Liver (tissue), 8 donors: ENCODE measurements at regions not wholly inside any gene's neighbourhood (a gene's known extent, or its start where the extent isn't known, plus 50 kb on each side); places are given as distances from the start of the nearest gene placed in this dataset.

Experiments
- DNase-seq: peaks from one replicate; pipeline ENCODE4 v3.0.0-alpha.2; 2017; ENCODE audit warnings: low spot score
- H3K27ac ChIP-seq, 2 donors: one replicate each; pipeline ENCODE4 v1.7.0; 2013; ENCODE audit warnings: inconsistent platforms in 2 of 2, low read length in 2 of 2, control low read depth in 1 of 2, low read depth in 1 of 2, mild to moderate bottlenecking in 1 of 2
- H3K27me3 ChIP-seq, 4 donors: one replicate each; pipeline versions ENCODE4 v1.6.1 to v1.7.0; 2013; ENCODE audit warnings: low read length in 3 of 4, inconsistent platforms in 1 of 4, mild to moderate bottlenecking in 1 of 4, moderate library complexity in 1 of 4; ENCODE audit not compliant: control insufficient read depth in 4 of 4, insufficient read depth in 4 of 4
- H3K36me3 ChIP-seq, 4 donors: one replicate each; pipeline versions ENCODE4 v1.6.1 to v1.7.0; 2013; ENCODE audit warnings: low read length in 3 of 4, mild to moderate bottlenecking in 3 of 4, low read depth in 1 of 4, moderate library complexity in 1 of 4; ENCODE audit not compliant: control insufficient read depth in 4 of 4, insufficient read depth in 3 of 4
- H3K4me1 ChIP-seq, 4 donors: one replicate each; pipeline versions ENCODE4 v1.6.1 to v1.7.0; 2013; ENCODE audit warnings: low read length in 3 of 4, mild to moderate bottlenecking in 3 of 4, moderate library complexity in 1 of 4; ENCODE audit not compliant: control insufficient read depth in 4 of 4, insufficient read depth in 4 of 4
- H3K4me3 ChIP-seq, 3 donors: one replicate each; pipeline versions ENCODE4 v1.6.1 to v1.7.0; 2013; ENCODE audit warnings: low read length in 3 of 3, control low read depth in 1 of 3, low read depth in 1 of 3, mild to moderate bottlenecking in 1 of 3
- H3K9ac ChIP-seq, 2 donors: one replicate each; pipeline ENCODE4 v1.7.0; 2013; ENCODE audit warnings: low read length in 2 of 2, mild to moderate bottlenecking in 2 of 2, moderate library complexity in 2 of 2, control low read depth in 1 of 2, low read depth in 1 of 2
- H3K9me3 ChIP-seq, 4 donors: one replicate each; pipeline versions ENCODE4 v1.6.1 to v1.7.0; 2013; ENCODE audit warnings: low read length in 3 of 4; ENCODE audit not compliant: control insufficient read depth in 4 of 4
- ATF3 ChIP-seq: IDR thresholded peaks from 2 replicates; pipeline ENCODE4 v1.6.1; 2016; ENCODE audit warnings: antibody characterized with exemption
- CTCF ChIP-seq: fragments of 150-350 bp; IDR thresholded peaks from 2 replicates; pipeline ENCODE4 v1.5.1; 2017; ENCODE audit warnings: improper control_type of control experiment, low read depth, low read length; ENCODE audit not compliant: missing input control
- EGR1 ChIP-seq, 2 donors: IDR thresholded peaks; 2 replicates each; pipeline ENCODE4 v1.6.1; 2016 to 2018; ENCODE audit warnings: antibody characterized with exemption in 2 of 2, low read depth in 2 of 2
- FOXA1 ChIP-seq: IDR thresholded peaks from 2 replicates; pipeline ENCODE4 v1.6.1; 2016; ENCODE audit warnings: antibody characterized with exemption
- GABPA ChIP-seq, 2 donors: IDR thresholded peaks in 1 of 2; conservative IDR thresholded peaks in 1 of 2; 2 replicates each; pipeline ENCODE4 v1.6.1; 2016; ENCODE audit warnings: antibody characterized with exemption in 2 of 2, mild to moderate bottlenecking in 1 of 2, moderate library complexity in 1 of 2
- HNF4A ChIP-seq, 2 donors: conservative IDR thresholded peaks; 2 replicates each; pipeline ENCODE4 v1.6.1; 2016; ENCODE audit warnings: antibody characterized with exemption in 2 of 2, mild to moderate bottlenecking in 2 of 2
- HNF4G ChIP-seq: IDR thresholded peaks from 2 replicates; pipeline ENCODE4 v1.6.1; 2016; ENCODE audit warnings: antibody characterized with exemption
- RAD21 ChIP-seq, 2 donors: IDR thresholded peaks; 2 replicates each; pipeline ENCODE4 v1.6.1; 2016; ENCODE audit warnings: antibody characterized with exemption in 2 of 2, mild to moderate bottlenecking in 2 of 2
- RXRA ChIP-seq, 2 donors: IDR thresholded peaks; 2 replicates each; pipeline ENCODE4 v1.6.1; 2017 to 2018; ENCODE audit warnings: antibody characterized with exemption in 2 of 2, mild to moderate bottlenecking in 1 of 2
- SP1 ChIP-seq: IDR thresholded peaks from 2 replicates; pipeline ENCODE4 v1.6.1; 2018; ENCODE audit warnings: antibody characterized with exemption, mild to moderate bottlenecking
- TAF1 ChIP-seq: conservative IDR thresholded peaks from 2 replicates; pipeline ENCODE4 v1.6.1; 2016; ENCODE audit warnings: antibody characterized with exemption, mild to moderate bottlenecking
- YY1 ChIP-seq: IDR thresholded peaks from 2 replicates; pipeline ENCODE4 v1.6.1; 2016; ENCODE audit warnings: antibody characterized with exemption, mild to moderate bottlenecking
- WGBS: extraction: QIAGEN DNeasy Blood & Tissue Kit; methylation state at CpG from one replicate; pipeline ENCODE4 v1.1.7; 2013; 5-methylcytosine and 5-hydroxymethylcytosine counted together
- TF ChIP-seq, protein P1 (sequence below): IDR thresholded peaks from 2 replicates; pipeline ENCODE4 v1.6.1; 2016; ENCODE audit warnings: antibody characterized with exemption
- TF ChIP-seq, protein P2 (sequence below): IDR thresholded peaks from 2 replicates; pipeline ENCODE4 v1.6.1; 2016; ENCODE audit warnings: antibody characterized with exemption
- TF ChIP-seq, protein P3 (sequence below): IDR thresholded peaks from 2 replicates; pipeline ENCODE4 v1.6.1; 2016; ENCODE audit warnings: antibody characterized with exemption, mild to moderate bottlenecking
- donor health status: healthy.
- donor health status: healthy.
- donor health status: healthy.
- donor health status: healthy.
- donor health status: healthy.

DNA sequence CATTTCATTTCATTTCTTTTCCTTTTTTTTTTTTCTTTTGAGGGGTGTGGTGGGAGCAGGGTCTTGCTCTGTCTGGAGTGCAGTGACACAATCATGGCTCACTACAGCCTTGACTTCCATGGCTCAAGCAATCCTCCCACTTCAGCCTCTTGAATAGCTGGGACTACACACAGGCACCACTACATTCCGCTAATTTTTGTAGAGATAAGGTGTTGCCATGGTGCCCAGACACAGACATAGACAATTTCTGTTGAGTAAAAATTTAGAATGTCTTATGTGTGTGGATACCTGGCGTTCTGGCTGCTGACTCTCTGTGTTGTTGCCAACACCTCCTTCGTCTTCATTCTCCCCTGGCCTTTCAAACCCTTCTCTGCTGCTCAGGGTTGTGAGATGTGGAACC is 54.0 kb upstream of the PRSS58 start:
- Histone ChIP-seq H3K36me3 (no peaks in the 10 kb centered on the region), H3K9ac (no peak overlapping the region), H3K9me3 (no peaks in the 10 kb centered on the region), H3K4me3 (no peak overlapping the region), H3K4me1 (no peaks in the 10 kb centered on the region), H3K27ac (no peak overlapping the region), H3K27me3 (peaks cover 0 to 16% (median 2%) of the 10 kb centered on the region in 4 donors)
- DNase-seq, result no peak
- 68% methylated on average over 3 of the region's 3 CpGs for WGBS
- TF ChIP-seq SP1 (no peak), TAF1 (no peak), YY1 (no peak), RXRA (IDR thresholded peaks at IDR 0.05) (no peak), EGR1 (IDR thresholded peaks at IDR 0.05; ENCODE audit: low read depth in 2 of 2) (no peak), GABPA (IDR thresholded peaks at IDR 0.05 in 1 of 2, conservative IDR thresholded peaks at IDR 0.05 in 1 of 2) (no peak), HNF4A (conservative IDR thresholded peaks at IDR 0.05) (no peak), HNF4G (no peak), RAD21 (IDR thresholded peaks at IDR 0.05) (no peak), FOXA1 (no peak), CTCF (no peak), ATF3 (no peak)
- TF ChIP-seq, protein P1, sequence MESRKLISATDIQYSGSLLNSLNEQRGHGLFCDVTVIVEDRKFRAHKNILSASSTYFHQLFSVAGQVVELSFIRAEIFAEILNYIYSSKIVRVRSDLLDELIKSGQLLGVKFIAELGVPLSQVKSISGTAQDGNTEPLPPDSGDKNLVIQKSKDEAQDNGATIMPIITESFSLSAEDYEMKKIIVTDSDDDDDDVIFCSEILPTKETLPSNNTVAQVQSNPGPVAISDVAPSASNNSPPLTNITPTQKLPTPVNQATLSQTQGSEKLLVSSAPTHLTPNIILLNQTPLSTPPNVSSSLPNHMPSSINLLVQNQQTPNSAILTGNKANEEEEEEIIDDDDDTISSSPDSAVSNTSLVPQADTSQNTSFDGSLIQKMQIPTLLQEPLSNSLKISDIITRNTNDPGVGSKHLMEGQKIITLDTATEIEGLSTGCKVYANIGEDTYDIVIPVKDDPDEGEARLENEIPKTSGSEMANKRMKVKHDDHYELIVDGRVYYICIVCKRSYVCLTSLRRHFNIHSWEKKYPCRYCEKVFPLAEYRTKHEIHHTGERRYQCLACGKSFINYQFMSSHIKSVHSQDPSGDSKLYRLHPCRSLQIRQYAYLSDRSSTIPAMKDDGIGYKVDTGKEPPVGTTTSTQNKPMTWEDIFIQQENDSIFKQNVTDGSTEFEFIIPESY, result no peak
- TF ChIP-seq, protein P2, sequence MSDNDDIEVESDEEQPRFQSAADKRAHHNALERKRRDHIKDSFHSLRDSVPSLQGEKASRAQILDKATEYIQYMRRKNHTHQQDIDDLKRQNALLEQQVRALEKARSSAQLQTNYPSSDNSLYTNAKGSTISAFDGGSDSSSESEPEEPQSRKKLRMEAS, result no peak
- TF ChIP-seq, protein P3, sequence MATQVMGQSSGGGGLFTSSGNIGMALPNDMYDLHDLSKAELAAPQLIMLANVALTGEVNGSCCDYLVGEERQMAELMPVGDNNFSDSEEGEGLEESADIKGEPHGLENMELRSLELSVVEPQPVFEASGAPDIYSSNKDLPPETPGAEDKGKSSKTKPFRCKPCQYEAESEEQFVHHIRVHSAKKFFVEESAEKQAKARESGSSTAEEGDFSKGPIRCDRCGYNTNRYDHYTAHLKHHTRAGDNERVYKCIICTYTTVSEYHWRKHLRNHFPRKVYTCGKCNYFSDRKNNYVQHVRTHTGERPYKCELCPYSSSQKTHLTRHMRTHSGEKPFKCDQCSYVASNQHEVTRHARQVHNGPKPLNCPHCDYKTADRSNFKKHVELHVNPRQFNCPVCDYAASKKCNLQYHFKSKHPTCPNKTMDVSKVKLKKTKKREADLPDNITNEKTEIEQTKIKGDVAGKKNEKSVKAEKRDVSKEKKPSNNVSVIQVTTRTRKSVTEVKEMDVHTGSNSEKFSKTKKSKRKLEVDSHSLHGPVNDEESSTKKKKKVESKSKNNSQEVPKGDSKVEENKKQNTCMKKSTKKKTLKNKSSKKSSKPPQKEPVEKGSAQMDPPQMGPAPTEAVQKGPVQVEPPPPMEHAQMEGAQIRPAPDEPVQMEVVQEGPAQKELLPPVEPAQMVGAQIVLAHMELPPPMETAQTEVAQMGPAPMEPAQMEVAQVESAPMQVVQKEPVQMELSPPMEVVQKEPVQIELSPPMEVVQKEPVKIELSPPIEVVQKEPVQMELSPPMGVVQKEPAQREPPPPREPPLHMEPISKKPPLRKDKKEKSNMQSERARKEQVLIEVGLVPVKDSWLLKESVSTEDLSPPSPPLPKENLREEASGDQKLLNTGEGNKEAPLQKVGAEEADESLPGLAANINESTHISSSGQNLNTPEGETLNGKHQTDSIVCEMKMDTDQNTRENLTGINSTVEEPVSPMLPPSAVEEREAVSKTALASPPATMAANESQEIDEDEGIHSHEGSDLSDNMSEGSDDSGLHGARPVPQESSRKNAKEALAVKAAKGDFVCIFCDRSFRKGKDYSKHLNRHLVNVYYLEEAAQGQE, result no peak

DNA sequence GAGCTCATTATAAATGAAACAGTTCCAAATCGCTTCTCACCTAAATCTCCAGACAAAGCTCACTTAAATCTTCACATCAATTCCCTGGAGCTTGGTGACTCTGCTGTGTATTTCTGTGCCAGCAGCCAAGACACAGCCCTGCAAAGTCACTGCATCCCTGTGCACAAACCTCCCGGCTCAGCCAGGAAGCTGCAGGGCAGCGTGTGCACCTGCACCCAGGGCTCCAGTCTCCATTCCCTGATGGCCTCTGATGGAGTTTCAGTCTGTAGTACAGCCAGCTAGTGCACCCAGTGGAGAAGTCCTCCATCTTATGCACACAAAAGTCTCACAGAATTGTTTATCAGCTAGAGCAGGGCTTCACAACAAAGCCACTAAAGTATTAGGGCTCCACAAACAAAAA is 51.1 kb upstream of the PRSS58 start:
- Histone ChIP-seq H3K4me1 (no peaks in the 10 kb centered on the region), H3K4me3 (no peak overlapping the region), H3K36me3 (no peaks in the 10 kb centered on the region), H3K9ac (no peak overlapping the region), H3K27me3 (peaks cover 0 to 18% (median 1%) of the 10 kb centered on the region in 4 donors), H3K9me3 (no peaks in the 10 kb centered on the region), H3K27ac (no peak overlapping the region)
- no peak for TF ChIP-seq RXRA (IDR thresholded peaks at IDR 0.05)
- WGBS, result 65% methylated on average over 3 of the region's 3 CpGs
- DNase-seq, result no peak
